PC-3 (cell line): ENCODE measurements at regions not wholly inside any gene's neighbourhood (a gene's known extent, or its start where the extent isn't known, plus 50 kb on each side); places are given as distances from the start of the nearest gene placed in this dataset.

Experiments
- CTCF ChIP-seq: fragments of 300-600 bp; sonication (generic); conservative IDR thresholded peaks from 2 replicates; pipeline ENCODE4 v1.5.1; 2017; ENCODE audit warnings: antibody characterized with exemption, low read depth, mild to moderate bottlenecking, low read length
- EZH2 ChIP-seq: fragments of 300-600 bp; sonication (generic); IDR thresholded peaks from one replicate; pipeline ENCODE4 v1.6.1; 2017; ENCODE audit warnings: antibody characterized with exemption, mild to moderate bottlenecking, low read length; ENCODE audit not compliant: unreplicated experiment
- EZH2phosphoT487 ChIP-seq: fragments of 300-600 bp; sonication (generic); IDR thresholded peaks from 2 replicates; pipeline ENCODE4 v1.6.1; 2018; ENCODE audit warnings: mild to moderate bottlenecking, antibody characterized with exemption, low read length, borderline replicate concordance

- no peak for TF ChIP-seq CTCF
- TF ChIP-seq EZH2: no peak
- TF ChIP-seq EZH2phosphoT487: no peak
Observed at GRCh38 chr13:97901716-97902115, 51.8 kb upstream of the IPO5 start.
